GM10248 (cell line): ENCODE measurements at regions not wholly inside any gene's neighbourhood (a gene's known extent, or its start where the extent isn't known, plus 50 kb on each side); places are given as distances from the start of the nearest gene placed in this dataset.

Experiments used
- CTCF ChIA-PET: fragments of 300-600 bp; sonication (Branson Sonifier 250); formaldehyde crosslinking; extraction: SDS; loops from one replicate; lab custom pipeline; 2021; ENCODE audit warnings: antibody characterized with exemption; lab: Yijun Ruan, JAX
- POLR2A ChIA-PET: fragments of 350-650 bp; sonication (Branson Sonifier 250); formaldehyde crosslinking; extraction: SDS; loops from one replicate; lab custom pipeline; 2020; ENCODE audit warnings: antibody characterized with exemption; lab: Yijun Ruan, JAX
- DNase-seq: peaks from one replicate; pipeline ENCODE4 v3.0.0; 2012; ENCODE audit errors: extremely low spot score
- TF ChIP-seq, protein P1 (sequence below): IDR thresholded peaks from 2 replicates; pipeline ENCODE4 v1.5.1; 2012; ENCODE audit warnings: mild to moderate bottlenecking, low read depth; ENCODE audit errors: extremely low read depth, missing control alignments, control extremely low read depth

DNA sequence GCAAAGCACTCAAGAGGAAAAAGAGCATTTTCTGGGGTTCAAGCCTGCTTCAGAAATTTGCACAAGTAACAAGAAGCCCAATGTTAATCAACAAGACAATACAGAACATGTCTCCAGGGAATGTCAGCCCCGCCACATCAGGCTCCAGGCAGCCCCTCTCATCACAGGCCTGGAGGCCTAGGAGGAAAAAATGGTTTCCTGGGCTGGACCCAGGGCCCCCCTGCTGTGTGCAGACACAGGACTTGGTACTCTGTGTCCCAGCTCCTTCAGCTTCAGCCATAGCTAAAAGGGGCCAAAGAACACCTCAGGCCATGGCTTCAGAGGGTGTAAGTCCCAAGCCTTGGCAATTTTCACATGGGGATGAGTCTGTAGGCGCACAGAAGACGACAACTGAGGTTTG, 802.9 kb upstream of the KLHL29 start:
- DNase-seq, result no peak
- TF ChIP-seq, protein P1, sequence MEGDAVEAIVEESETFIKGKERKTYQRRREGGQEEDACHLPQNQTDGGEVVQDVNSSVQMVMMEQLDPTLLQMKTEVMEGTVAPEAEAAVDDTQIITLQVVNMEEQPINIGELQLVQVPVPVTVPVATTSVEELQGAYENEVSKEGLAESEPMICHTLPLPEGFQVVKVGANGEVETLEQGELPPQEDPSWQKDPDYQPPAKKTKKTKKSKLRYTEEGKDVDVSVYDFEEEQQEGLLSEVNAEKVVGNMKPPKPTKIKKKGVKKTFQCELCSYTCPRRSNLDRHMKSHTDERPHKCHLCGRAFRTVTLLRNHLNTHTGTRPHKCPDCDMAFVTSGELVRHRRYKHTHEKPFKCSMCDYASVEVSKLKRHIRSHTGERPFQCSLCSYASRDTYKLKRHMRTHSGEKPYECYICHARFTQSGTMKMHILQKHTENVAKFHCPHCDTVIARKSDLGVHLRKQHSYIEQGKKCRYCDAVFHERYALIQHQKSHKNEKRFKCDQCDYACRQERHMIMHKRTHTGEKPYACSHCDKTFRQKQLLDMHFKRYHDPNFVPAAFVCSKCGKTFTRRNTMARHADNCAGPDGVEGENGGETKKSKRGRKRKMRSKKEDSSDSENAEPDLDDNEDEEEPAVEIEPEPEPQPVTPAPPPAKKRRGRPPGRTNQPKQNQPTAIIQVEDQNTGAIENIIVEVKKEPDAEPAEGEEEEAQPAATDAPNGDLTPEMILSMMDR, result no peak
- CTCF ChIA-PET, result interaction anchor here (1.7 kb wide), 1 partner anchor 10 kb away, joined by 4 read pairs; no protein-coding TSS in a partner anchor
- POLR2A ChIA-PET, result no interaction called here

DNA sequence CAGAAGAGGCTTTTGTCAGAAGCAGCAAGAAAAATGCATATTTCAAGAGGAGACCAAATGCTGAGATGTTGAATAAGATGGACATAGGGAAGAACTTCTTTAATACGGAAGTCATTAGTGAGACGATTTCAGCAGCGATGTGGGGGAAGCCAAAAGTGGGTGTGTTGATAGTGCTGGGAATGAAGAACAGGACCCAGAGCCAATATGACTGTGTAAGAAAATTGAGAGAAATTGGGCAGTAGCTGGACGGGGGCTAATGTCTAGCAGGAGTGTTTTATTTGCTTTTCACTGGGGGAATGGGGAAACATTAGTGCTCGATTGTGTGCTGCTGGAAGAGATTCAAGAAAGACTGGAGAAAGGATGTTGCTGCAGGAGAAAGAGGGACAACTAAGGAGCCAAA, 788.7 kb upstream of the KLHL29 start:
- TF ChIP-seq, protein P1, result no peak
- DNase-seq, result no peak
- ChIA-PET POLR2A (no interaction called here), CTCF (no interaction called here)

DNA sequence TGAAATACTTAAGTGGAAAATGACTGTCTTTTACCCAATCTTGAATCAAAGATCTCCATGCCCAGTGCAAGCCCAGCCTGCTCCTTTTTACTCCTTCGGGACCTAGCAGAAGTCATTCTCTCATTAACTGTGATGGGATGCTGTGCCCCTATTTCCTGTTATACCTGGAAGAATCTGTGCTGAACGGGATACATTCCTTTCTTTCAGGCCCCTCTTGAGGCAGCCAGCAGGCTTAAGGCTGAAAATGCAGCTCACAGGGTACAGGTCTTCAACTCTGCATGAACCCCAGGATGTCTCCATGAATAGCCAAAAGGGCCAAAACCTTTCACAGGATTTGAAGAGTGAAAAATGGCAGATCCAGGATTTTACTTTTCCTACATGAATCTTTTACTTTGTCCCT, 784.8 kb upstream of the KLHL29 start:
- no peak for DNase-seq
- POLR2A ChIA-PET, result no interaction called here
- CTCF ChIA-PET, result no interaction called here
- TF ChIP-seq, protein P1, result no peak

DNA sequence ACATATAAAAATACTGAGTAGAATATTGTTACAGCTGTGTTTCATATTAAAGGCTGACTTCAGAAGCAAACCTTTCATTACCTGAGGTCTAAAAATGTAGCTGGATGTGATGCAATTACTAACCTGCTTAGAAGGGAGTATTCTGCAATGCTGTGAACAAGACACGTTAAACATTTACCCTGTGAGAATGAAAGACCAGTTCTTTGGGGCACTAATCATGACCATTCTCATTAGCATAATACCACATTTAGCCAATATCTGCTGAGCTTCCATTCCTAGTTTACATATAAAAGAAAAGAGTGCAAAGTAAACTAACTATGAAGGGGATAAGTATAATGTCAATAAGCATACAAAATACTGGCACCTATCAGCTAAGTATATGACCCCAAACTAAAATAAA, 784.0 kb upstream of the KLHL29 start:
- DNase-seq, result no peak
- TF ChIP-seq, protein P1, result no peak
- ChIA-PET POLR2A (no interaction called here), CTCF (interaction anchor here (1.4 kb wide), 1 partner anchor 13 kb away, joined by 3 read pairs; no protein-coding TSS in a partner anchor)

DNA sequence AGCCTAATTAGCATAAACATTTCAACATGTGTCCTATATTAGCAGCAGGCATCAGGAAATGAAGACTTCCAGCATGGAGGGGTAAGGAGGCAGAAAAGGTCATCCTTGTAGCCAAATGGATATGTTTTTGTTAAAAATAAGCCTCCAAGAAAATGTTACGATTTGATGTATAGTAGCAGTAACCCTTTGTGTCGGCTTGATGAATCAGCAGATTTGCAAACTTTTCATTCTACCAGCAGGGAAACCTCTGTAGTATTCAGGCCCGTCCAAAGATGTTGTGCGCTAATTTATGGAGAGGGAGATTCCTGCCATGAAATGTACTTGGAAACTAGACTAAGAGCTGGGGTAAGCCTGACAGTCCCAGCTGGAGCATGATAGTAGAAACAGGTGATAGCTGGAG, 780.8 kb upstream of the KLHL29 start:
- TF ChIP-seq, protein P1, result no peak
- no peak for DNase-seq
- ChIA-PET POLR2A (no interaction called here), CTCF (interaction anchor here (1.4 kb wide), 1 partner anchor 10 kb away, joined by 3 read pairs; no protein-coding TSS in a partner anchor)

DNA sequence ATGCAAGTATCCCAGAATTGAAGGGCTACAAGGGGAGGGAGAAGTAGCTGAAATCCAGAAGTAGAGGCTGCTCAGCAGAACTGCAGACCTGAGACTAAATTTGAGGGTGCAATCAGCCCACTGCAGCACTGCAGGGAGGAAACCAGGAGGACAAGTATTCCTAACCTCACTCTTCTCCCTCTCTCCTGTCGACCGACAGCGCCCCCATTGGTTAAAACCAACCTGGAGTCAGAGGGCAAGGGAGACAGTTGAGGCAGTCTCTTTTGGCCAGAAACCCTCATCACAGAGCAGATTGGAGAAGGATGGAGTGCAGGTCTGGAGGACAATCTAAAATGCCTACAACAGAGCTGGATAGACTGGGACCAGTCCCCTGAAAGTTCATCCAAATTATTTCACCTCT, 768.9 kb upstream of the KLHL29 start:
- DNase-seq, result no peak
- TF ChIP-seq, protein P1, result no peak

More for the DNA sequence above, 768.9 kb upstream of the KLHL29 start:
- ChIA-PET POLR2A (no interaction called here), CTCF (no interaction called here)
